NCI-H1092 (cell line): ENCODE measurements at regions not wholly inside any gene's neighbourhood (a gene's known extent, or its start where the extent isn't known, plus 50 kb on each side); places are given as distances from the start of the nearest gene placed in this dataset.

Source experiments
- DNase-seq: peaks from one replicate; lab custom pipeline; 2025; lab: John Stamatoyannopoulos, UW

DNA sequence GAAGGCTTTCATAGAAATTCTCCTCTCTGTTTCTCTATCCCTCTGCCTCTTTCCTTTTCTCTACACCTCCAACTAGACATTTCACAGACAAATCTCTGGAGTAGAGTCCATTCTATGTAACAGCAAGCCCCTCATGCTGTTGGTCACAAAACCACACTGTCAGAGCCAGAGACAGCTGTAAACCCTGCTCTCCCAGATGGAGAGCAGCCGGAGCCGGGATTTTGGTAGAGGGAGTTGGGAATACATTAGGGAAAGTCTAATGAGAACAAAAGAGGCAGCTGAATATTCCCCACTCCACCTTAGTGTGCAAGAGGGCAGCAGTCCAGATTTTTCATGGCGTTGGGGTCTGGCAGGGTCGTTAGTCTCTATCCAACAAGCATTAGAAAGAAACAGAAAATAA, 68.3 kb upstream of the EDN1 start:
- no peak for DNase-seq

DNA sequence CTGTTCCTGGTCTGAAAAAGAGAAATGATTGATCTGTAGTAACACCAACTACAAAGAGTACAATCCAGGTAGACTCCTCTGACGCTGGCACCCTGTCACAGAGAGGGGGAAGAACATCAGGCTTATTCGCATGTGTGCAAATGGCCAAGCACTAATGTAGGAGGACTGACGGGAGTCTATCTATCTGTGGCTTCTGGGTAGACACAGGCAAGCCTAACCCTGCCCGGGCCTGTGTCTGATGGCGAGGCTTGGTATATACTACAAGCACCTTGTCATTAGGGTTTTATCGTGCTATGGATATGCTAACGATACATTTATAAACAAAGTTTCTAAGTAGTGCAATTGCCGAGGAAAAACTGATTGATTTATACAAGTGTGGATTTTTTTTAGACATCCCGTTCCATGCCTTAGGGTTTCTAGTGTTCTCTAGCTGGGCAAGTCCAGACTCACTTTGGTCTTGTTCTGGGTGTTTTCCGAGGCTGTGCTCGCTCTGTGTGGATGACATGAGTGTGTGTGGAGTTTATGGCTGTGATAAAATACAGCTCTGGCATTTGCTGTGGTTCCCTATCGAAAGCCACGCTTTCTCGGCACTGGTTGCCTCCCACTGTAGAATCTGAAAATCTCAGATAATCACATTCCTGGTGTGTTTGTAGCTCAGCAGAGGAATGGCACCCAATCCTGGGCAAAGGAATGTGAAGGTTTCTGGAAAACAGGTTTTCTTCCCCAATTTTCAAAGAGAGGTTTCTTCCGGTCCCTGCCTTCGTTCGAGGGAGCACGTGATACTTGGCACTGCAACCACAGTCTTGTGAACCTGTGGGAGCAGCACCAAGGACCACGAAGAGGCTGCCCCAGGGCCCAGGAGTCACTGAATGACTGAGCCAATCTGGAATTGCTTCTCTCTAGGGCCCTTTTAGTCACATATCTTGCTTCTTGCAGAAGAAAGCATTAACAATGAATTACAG, 67.5 kb upstream of the EDN1 start:
- no peak for DNase-seq

DNA sequence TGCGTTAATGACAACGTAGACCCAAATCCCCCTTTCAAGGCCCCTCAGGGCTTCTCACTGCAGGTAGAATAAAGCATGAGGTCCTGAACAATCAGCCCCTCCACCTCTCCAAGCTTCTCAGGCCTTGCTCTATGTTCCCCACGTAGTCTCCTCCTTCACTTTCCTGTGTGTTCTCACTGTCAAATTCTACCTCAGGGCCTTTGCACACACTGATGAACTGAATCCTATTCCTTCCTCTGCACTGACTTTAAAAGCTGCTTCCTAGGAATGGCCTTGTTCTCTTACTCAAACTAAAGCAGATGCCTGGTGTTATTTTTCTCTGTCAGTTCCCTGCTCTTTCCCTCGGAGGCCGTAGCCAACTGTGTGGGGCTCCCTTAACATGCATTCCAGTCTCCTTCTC, 66.8 kb upstream of the EDN1 start:
- no peak for DNase-seq

DNA sequence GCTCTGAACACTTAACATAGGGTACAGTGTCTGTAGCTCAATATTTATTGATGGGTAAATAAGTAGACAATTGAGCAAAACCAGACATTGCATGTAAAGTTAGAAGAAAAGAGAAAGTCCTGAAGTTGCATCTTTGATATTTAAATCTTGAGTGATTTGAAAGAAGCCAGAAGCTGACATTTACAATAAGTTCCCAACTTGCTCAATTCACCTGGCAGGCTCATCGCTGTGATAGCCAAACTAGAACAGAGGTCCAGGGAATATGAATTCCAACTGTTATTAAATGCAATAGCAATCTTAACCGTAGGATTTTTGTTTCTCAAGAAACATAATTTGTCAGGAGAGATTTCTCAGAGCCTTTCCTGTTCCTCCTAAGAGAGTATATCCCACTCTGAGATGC, 65.9 kb upstream of the EDN1 start:
- no peak for DNase-seq

DNA sequence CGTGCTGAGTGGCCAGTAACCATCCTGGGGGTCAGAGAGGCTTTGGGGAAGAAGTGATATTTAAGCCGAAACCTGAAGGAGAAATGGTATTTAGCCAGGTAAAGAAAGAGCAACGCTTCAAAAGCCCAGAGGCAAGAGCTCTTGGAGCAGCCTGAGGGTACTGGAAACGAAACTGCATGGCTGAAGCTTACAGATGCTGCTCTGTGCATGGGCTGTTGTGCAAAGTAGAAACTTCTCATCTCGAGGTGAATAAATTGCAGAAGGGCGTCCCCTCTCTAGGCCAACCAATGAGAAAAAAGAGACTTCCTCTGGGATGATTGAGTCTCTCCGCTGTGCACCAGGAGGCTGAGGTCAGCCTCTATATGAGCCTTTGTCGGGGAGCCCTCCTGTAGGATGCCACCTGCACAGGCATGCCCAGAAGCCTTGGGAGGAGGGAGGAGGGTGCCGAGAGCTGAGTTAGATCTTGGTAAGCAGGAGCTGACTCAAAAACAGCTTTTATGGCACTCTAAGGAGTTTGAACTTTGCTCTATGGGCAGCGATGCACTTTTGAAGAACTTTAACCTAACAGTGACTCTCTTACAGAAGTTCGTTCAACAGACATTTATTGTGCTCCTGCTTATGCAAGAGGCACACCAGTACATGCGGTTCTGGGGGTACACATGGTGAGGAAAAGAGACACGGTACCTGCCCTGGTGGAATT, 61.6 kb upstream of the EDN1 start:
- DNase-seq, result no peak

DNA sequence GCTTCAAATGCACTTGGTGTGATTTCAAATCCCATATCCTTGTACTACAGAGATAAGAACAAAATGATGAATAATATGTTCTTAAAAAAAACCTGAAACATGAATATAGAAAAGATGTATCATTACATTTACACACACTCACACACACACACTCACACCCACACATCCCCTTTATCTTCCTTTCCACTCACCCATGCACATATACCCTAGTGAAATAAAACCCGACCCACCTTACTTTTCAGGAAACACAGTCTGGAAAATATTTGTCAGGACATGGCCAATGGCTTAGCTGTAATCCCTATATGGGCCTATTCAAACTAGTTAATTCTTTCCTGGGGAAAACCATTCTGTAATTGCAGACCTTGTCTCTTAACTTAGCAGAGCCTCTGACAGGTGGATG, 60.8 kb upstream of the EDN1 start:
- DNase-seq, result no peak

DNA sequence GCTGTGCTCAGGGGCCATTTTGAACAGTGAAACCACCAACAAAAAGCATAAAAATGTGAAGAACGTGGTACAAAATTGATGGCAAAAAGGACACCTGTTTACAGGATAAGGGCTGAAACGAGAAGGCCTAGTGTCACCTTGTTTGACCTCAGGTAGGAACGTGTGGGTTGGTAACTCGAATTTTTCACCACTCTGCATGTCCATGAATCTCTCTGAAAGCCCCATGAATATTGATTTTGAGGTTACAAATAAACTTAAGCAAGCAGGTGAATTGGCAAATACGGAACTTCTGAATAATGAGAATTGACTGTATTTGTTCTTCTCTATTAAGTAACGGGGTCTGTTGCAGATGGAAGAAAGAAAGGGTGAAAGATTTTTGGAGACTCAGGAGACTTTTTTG, 59.6 kb upstream of the EDN1 start:
- DNase-seq, result no peak

DNA sequence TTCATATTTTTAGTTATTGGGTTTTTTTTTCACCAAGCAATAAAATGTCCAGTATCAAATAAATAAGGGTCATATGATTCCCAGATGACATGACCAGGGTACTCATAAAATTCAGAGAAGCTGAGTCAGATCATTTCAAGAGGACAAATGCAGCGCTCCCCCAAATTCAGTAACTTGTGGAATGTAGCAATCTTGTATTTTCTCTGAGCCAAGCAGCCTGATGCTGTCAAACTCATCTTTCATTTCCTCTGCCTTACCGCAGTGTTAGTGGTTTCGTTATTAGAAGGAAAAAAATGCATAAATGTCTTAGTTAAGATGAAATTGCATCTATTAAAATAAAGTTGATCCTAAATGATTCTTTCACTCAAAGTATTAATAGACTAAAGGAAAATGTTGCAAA, 57.8 kb upstream of the EDN1 start:
- DNase-seq, result no peak

DNA sequence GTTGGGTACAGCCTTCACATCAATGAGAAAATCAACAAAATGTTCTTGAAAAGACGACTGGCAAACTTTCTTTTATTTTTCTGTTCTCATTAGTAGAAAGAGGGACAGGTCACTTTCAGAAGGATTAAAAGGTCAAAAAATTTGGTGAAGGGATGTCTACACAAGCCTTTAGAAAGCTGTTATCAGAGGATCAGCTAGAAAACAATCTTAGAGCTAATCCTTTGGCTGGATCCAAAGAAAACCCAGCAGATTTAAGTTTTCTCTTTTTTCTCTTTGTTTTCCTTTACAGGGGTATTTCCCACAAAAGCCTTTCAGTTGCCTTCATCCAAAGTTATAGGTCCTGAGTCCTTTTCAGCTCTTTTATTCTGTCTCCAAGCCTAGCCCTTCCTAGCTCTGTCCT, 57.3 kb upstream of the EDN1 start:
- DNase-seq, result no peak

DNA sequence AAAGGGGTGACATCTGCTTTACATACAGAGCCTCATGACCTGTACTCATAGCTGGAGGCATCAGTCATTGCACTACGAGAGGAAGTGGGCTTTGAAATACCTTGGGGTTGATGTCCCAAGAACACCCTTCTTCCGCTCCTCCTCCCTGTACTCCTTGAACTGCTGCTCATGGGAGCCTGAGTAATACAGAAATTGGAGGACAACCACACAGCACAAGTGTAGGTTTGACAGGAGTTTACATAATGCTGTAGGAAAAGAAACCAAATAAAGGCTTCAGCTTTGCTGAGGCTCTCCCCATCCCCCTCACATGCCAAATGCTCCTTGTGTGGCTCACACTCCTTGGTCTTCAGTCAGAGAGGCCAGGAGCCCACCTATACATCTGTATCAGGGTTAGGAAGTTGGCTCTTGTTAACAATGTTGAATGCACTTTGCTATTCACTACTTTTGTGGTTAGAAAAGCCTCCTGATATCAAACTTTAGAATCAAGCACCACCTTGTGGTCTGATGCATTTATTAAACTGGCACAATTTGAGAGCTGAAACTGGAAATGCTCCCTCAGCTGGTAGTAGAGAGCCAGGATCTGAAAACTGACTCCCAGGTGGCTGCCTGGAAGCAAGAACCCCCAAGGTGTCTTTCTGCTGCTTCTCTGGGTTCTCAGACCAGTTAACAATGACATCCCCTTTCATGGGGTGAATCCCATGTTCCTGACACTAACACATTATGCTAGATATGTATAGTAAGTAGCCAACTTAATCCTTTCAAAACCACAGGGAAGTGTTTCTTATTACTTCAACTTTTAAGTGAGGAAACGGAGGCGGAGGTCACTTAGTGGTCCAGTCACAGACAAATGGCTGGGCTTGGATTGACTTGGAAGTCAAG, 56.2 kb upstream of the EDN1 start:
- DNase-seq, result peak; percentile 14

DNA sequence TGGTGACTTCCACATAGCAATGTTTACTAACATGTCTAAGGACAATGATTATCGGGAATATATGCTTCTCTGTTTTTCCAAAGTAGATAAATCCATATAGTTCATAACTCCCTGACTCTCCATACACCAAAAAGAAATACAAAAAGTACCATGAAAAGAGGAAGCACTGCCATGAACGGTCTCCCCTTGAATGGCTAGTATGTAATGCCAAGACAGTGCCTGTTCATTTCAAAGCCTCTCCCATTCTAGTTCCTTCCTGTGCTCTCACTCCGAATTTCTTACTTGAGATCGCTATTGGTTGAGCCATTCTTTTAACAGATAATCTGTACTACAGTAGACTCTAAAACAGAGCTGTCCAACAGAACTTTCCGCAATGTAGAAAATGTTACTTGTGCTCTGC, 54.8 kb upstream of the EDN1 start:
- DNase-seq, result no peak

DNA sequence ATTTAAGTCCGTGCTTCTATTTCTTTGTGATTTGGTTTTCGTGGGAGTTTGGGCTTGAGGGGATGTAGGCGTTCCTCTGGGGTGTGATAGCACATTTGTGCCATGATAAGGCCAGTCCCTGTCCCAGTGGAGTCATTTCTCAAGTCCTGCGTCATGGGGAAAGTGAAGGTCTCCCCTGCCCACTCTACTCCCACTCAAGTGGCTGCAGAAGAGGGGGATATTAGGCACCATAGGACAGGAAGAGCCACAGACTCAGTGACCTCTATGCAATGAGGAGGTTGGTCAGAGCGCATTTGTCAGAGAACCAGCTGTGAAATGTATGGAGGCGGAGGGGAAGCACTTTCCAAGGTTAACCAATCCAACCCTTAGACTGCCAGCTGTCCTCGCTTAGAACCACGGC, 51.9 kb upstream of the EDN1 start:
- DNase-seq, result no peak
